Testis (tissue), 2 donors: ENCODE measurements at regions not wholly inside any gene's neighbourhood (a gene's known extent, or its start where the extent isn't known, plus 50 kb on each side); places are given as distances from the start of the nearest gene placed in this dataset.
A peak's percentile ranks its signal among the peaks of the same experiment; 100 is the strongest.

Source experiments
- DNase-seq: peaks from one replicate; pipeline ENCODE4 v3.0.0-alpha.2; 2019
- H3K27ac ChIP-seq, 2 donors: fragments of 200-600 bp; sonication (generic); one replicate each; pipeline ENCODE4 v1.5.1; 2019
- H3K27me3 ChIP-seq: fragments of 200-600 bp; sonication (generic); one replicate; pipeline ENCODE4 v1.5.1; 2019
- H3K36me3 ChIP-seq: fragments of 200-600 bp; sonication (generic); one replicate; pipeline ENCODE4 v1.5.1; 2017; ENCODE audit warnings: low read depth; ENCODE audit errors: missing control alignments
- H3K4me1 ChIP-seq: fragments of 200-600 bp; sonication (generic); one replicate; pipeline ENCODE4 v1.5.1; 2019
- H3K4me3 ChIP-seq, 2 donors: fragments of 200-600 bp; sonication (generic); one replicate each; pipeline ENCODE4 v1.5.1; 2017 to 2019
- H3K9me3 ChIP-seq: fragments of 200-600 bp; sonication (generic); one replicate; pipeline ENCODE4 v1.5.1; 2017
- POLR2A ChIP-seq: fragments of 450-650 bp; IDR thresholded peaks from one replicate; pipeline ENCODE4 v1.6.1; 2017; ENCODE audit warnings: antibody characterized with exemption, mild to moderate bottlenecking, moderate library complexity
- WGBS, 2 donors: methylation state at CpG; one replicate each; pipeline ENCODE4 v1.1.5; 2018; 5-methylcytosine and 5-hydroxymethylcytosine counted together
- intact Hi-C: fragments of 100-400 bp; cut with DNase I; formaldehyde crosslinking; loops from one replicate; pipeline ENCODE4 v1.15.1; 2023; ENCODE audit warnings: low total_unique reads
- TF ChIP-seq, protein P1 (sequence below), 3 experiments: fragments of 450-650 bp in 2 of 3; fragments of 200-600 bp in 1 of 3; sonication (generic) in 1 of 3; IDR thresholded peaks; one replicate each; pipeline ENCODE4 v1.5.1; 2016 to 2019; ENCODE audit warnings: antibody characterized with exemption in 3 of 3, mild to moderate bottlenecking in 2 of 3, moderate library complexity in 1 of 3

DNA sequence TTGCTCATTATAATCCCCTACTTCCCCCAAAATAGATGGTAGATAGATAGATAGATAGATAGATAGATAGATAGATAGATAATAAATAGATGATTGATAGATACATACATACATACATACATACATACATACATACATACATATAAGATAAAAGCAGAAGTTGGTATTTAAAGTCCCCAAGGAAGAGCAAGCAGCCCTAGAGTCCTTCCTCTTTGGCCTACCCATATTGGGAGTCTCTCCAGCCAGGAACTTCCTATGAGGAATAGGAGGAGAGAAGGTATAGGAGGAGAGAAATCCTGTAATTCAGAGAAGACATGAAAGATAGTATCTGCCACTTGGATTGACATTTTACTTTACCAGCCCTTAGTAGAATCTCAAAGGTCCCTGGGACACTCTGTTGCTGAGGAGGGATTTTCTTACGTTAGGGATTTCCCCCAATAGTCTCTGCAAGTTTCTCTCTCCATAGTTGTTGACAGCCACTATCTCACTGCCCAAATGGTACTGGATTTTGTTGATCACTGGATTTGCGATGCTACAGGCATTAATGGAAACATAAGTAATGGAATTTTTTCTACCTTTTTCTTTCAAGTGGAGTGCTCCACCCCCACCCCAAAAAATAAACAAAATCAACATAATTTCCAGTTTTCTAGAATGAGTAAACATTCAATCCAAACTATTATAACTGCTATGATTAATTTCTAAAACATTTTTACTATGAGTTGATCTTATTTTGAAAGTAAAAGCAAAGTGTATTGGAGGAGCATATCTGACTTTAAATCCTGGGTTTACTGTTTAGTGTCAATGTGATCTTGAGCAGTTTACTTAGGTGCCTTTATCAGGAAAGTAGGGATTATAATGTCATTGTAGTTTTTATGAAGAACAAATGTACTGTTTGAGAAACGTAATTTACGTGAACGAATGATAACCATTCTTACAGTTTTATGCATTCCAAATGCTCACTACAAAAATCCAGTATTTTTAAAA, 93.2 kb upstream of the TNFSF4 start:
- intact Hi-C loops = no loop called here
- no peaks in the 10 kb centered on the region for H3K9me3 ChIP-seq
- H3K27me3 ChIP-seq = no peaks in the 10 kb centered on the region
- H3K4me3 ChIP-seq = no peak overlapping the region
- no peak for DNase-seq
- 69 to 70% methylated on average over 5 of the region's 5 CpGs for WGBS, 2 donors
- H3K27ac ChIP-seq = no peak overlapping the region
- no peaks in the 10 kb centered on the region for H3K4me1 ChIP-seq
- no peaks in the 10 kb centered on the region for H3K36me3 ChIP-seq
- TF ChIP-seq, protein P1, sequence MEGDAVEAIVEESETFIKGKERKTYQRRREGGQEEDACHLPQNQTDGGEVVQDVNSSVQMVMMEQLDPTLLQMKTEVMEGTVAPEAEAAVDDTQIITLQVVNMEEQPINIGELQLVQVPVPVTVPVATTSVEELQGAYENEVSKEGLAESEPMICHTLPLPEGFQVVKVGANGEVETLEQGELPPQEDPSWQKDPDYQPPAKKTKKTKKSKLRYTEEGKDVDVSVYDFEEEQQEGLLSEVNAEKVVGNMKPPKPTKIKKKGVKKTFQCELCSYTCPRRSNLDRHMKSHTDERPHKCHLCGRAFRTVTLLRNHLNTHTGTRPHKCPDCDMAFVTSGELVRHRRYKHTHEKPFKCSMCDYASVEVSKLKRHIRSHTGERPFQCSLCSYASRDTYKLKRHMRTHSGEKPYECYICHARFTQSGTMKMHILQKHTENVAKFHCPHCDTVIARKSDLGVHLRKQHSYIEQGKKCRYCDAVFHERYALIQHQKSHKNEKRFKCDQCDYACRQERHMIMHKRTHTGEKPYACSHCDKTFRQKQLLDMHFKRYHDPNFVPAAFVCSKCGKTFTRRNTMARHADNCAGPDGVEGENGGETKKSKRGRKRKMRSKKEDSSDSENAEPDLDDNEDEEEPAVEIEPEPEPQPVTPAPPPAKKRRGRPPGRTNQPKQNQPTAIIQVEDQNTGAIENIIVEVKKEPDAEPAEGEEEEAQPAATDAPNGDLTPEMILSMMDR (IDR thresholded peaks at IDR 0.05) = no peak
- no peak for TF ChIP-seq POLR2A

DNA sequence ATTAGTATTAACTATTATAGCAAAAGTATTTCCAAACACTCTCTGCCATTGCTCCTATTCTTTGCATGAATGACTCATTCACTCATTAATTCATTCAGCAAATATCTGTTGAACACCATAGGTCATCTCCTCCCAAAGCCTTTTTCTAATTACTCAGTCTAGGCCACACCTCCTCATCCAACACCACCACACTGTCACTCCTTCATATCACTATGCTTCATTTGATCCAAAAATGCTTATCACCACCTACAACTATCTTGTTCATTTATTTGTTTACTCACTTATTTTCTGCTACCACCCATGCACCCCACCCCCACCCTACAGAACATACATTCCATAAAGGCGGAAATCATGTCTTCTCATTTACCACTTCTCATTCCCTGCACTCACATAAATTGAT, 94.4 kb upstream of the TNFSF4 start:
- intact Hi-C loops = no loop called here
- WGBS, 2 donors = 90 to 93% methylated on average over 1 of the region's 1 CpG

DNA sequence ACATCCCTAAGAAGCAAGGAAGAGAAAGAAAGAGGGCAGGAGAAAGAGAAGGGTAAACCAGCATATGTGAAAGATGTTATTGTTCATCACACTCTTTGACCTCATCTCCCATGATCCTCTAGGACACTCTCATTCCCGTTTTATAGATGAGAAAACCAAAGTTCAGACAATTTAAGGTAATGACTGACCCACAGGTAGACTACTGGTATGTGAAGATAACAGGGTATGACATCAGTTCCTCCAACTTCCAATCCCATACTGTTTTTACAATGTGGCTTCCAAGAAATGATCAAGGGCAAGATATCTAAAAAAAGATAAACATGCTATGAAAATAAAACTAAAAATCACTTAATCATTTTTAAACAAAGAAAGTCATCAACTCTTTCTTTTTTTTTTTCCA, 95.2 kb upstream of the TNFSF4 start:
- 58 to 82% methylated on average over 1 of the region's 1 CpG for WGBS, 2 donors
- no peaks in the 10 kb centered on the region for H3K27me3 ChIP-seq
- no peak for DNase-seq
- H3K4me1 ChIP-seq = no peaks in the 10 kb centered on the region
- H3K27ac ChIP-seq = no peak overlapping the region
- H3K4me3 ChIP-seq = no peak overlapping the region
- H3K36me3 ChIP-seq = no peaks in the 10 kb centered on the region
- H3K9me3 ChIP-seq = no peaks in the 10 kb centered on the region
- intact Hi-C loops = no loop called here
- TF ChIP-seq, protein P1 (IDR thresholded peaks at IDR 0.05) = no peak
- no peak for TF ChIP-seq POLR2A

More for the DNA sequence above, 94.4 kb upstream of the TNFSF4 start:
- H3K4me1 ChIP-seq = no peaks in the 10 kb centered on the region
- H3K36me3 ChIP-seq = no peaks in the 10 kb centered on the region
- TF ChIP-seq POLR2A = no peak
- TF ChIP-seq, protein P1 (IDR thresholded peaks at IDR 0.05) = no peak
- H3K9me3 ChIP-seq = no peaks in the 10 kb centered on the region
- DNase-seq = no peak
- H3K4me3 ChIP-seq = no peak overlapping the region
- H3K27ac ChIP-seq = no peak overlapping the region
- no peaks in the 10 kb centered on the region for H3K27me3 ChIP-seq

DNA sequence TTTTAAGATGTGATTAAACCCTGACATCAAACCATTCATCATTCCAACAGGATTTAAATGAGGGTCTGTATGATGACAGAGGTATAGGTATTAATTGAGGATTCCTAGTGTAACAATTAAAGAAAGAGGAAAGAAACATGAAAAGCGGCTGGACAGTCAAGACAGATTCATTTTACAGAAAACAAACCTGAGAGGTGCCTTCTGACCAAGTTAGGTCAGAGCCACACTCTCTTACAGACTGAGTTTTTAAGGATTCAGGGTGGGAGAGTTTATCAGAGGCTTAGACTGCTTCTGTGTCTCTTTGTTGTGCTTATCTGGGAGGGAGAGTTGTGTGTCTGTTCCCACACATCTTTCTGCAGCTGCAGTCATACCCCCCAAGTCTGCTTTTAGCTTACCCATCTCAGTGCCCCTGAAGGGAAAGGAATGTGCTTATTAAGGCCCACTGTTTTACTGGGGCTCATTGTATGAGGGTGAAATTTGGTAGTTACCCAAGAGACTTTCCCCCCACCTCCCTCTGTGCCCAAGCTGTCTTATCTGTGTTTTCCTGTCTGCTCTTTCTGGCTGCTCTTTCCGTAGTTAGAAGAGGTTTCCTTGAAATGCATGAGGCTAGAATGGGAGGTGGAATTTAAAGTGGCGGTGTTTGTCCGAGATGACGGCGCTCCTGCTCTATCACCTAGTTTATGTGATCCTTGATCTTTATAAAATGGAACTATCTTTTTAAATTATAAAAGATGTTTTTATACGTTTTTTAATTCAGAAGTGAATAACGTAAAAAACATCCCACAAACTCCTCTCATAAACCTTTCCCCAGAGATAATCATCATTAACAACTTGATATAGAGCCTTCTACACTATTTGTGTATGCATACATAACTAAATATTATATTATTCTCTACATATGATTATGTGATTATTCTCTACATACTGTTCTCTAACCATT, 96.0 kb upstream of the TNFSF4 start:
- Histone ChIP-seq H3K36me3 (no peaks in the 10 kb centered on the region), H3K27me3 (no peaks in the 10 kb centered on the region), H3K27ac (no peak overlapping the region), H3K4me1 (no peaks in the 10 kb centered on the region), H3K9me3 (no peaks in the 10 kb centered on the region), H3K4me3 (no peak overlapping the region)
- intact Hi-C loops = no loop called here
- 46 to 68% methylated on average over 8 of the region's 8 CpGs for WGBS, 2 donors
- peak; percentile 14 for DNase-seq
- TF ChIP-seq, protein P1 (IDR thresholded peaks at IDR 0.05) = no peak
- no peak for TF ChIP-seq POLR2A
